Muscle of arm (tissue), 1 donor: ENCODE measurements at regions not wholly inside any gene's neighbourhood (a gene's known extent, or its start where the extent isn't known, plus 50 kb on each side); places are given as distances from the start of the nearest gene placed in this dataset.

Experiments
- DNase-seq: peaks from one replicate; pipeline ENCODE4 v3.0.0-alpha.2; 2013

DNA sequence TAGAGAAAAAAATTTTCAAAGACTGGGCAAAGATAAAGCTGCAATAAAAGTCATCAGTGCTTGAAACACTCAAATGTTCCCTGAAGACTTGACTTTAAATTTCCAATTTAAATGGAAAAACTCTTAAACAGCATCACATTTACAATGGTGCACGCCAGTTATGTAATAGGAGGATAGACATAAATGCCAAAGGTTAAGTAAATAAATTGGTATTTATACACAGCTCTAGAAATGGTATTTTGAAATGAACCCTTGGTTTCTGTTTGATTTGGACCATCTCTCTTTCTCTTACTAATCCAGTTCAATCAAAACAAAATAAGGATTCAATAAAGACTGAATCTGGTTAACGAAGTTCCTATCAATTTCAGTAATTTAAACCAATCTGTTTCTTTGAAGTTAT lies 272.6 kb downstream of the GPM6A start:
- DNase-seq = no peak

DNA sequence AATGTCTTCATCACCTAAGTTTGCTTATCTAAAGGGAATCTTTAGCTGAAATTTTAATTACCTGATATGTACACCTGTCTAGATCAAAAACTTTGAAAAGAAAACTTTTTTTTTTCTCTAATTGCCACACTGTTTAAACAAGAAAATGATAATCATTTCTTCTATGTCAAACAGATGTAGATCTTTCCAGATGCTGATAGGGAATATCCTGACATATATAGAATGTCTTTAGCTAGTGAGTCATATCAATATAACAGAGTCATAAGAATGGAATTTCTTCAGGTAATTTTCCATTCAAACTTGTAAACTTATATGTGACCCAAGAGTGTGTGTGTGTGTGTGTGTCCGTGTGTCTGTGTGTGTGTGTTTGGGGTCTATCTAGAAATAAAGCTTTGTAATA lies 271.9 kb downstream of the GPM6A start:
- DNase-seq = no peak

DNA sequence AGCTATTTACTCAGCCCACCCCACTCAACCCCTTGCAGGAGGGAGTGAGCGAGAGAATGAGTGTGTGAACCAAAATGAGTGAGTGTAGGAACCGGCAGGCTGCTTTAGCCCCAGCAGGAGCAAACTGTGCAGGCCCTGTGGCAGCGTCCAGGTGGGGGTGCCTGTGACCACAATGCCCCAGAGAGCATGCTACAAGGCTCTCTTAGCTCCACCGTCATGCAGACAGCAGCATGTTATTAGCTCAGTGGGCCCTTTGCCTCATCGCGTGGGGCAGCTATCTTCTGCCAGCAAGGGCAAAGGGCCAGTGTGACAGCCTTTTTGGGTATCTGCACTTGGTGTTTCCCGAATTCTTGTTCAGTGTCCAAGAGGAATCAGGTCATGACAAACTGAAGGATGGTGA lies 271.3 kb downstream of the GPM6A start:
- DNase-seq = no peak

- DNase-seq = peak; percentile 61
Measured at GRCh38 chr4:175542786-175543185, 269.3 kb downstream of the GPM6A start.

DNA sequence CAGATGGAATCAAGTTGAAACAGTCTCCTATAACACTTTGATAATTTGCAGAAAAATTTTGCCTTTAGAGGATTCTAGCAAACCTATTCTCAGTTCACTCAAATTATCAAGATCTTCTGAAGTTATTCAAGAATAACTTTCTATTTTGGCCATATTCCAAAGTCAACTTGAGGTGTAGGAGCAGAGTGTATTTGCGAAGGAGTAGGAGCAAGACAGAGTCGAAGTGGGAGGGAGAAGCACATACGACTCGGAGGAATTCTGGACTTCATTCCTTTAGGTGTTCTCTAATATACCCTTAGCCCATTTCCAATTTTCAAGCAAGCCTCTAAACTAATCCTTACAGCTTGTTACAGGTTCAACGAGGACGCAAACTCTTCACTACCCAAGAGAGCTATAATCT lies 252.9 kb downstream of the GPM6A start:
- DNase-seq = no peak

DNA sequence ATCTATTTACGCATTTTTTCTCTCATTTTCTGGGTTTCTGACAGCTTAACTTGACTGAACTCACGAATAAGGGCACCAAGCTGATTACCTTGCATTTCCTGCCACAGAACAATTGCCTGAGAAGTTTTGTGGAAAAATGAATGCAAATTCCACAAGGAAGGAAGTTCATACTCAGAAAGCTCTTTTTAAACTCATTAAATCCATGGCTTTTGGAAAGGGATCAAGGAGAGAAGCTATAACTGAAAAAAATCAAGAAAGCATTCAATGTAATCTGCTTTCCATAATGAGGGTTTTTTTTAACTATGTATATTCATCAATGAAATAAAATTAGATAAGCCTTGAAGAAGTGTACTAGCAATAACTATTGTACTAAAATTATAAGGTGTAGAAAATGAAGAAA lies 252.5 kb downstream of the GPM6A start:
- no peak for DNase-seq

- peak; percentile 57 for DNase-seq
Measured at GRCh38 chr4:175560604-175561003, 251.5 kb downstream of the GPM6A start.

GRCh38 chr4:175561696-175562095 lies 250.4 kb downstream of the GPM6A start:
- no peak for DNase-seq

DNA sequence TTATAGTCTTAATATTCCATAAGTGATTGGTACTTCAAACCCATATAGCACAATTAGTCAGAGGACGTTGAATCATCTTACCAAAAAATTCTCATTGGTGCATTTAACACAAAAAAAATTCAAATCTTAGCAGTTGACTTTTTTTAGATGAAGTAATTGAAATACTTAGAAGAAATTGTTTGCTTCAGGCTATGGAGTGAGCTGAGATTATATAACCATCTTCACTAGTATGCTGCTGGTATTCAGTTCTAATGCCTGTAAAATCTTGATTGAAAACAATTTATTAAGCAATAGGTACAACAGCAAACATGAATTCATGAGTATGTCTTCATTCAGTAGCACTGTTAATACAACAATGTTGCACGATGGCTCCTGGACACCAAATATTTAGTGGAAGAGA lies 250.0 kb downstream of the GPM6A start:
- DNase-seq = no peak

- no peak for DNase-seq
Measured at GRCh38 chr4:175562542-175562941, 249.5 kb downstream of the GPM6A start.
